Sciatic nerve (tissue), 2 donors: ENCODE measurements at regions not wholly inside any gene's neighbourhood (a gene's known extent, or its start where the extent isn't known, plus 50 kb on each side); places are given as distances from the start of the nearest gene placed in this dataset.
"Not testable (repeated sequence)": the region's sequence is repeated elsewhere in the genome, so short reads cannot be mapped to it uniquely, and the experiment has no call there.

Experiments
- ATAC-seq: fragments of 200-7000 bp; cut with Tn5 transposase; one replicate; pipeline ENCODE4 v1.9.1; 2020; ENCODE audit warnings: mild to moderate bottlenecking, moderate library complexity
- DNase-seq: peaks from one replicate; pipeline ENCODE4 v3.0.0-alpha.2; 2020; ENCODE audit warnings: low spot score
- intact Hi-C: fragments of 100-400 bp; cut with DNase I; formaldehyde crosslinking; loops from one replicate; pipeline ENCODE4 v1.14.2; 2022
- donor health status: DM: no; HTN: no; CAD: no.
- donor health status: DM: no; HTN: no; CAD: no.

GRCh38 chr6:84929212-84929611 is 164.8 kb upstream of the TBX18 start:
- intact Hi-C loops: no loop called here
- ATAC-seq: no peak
- no peak for DNase-seq

- intact Hi-C loops: no loop called here
- ATAC-seq (no peak), DNase-seq (no peak)
Observed at GRCh38 chr6:84927551-84927950, 163.2 kb upstream of the TBX18 start.

DNA sequence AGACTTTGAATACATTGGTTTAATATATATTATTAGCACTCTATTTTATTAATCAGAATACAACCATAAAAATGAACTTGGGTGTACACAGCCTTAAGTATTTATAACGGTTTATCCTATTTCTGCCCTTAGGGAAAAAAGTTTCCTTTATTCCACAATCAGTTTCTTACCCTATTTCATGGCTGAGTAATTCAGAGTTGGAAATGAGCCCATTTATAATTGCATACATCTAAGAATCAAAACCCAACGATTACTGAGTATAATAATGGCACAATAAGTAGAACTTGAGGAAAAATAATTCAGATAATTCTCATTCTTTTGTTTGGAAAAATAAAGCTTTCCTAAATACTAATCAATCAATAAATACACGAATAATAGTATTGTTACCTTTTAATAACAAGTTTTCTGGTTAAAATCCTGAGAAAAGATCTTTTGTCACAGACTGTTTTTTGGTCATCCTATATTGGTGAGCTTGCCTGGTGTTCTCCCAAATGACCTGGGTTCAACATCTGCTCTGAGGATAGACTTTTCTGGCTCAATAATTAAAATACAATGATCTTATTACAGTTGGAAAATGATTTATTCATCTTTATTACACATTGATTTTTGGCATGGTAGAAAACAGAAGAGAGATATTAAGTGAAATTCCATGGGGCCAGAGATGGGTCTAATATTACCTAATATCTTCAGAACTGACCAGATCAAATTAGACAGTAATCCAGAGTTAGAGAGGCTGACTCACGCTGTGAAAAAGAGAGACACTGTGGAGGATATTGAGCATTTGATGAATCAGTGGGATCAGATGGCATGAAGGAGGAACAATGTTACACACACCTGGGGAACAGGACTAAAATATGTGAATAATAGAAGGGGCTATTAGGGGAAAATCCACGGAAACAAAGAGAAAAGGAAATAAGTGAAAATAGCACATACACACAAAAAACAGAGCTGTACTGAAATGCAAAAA is 162.1 kb upstream of the TBX18 start:
- intact Hi-C loops: no loop called here
- DNase-seq (no peak), ATAC-seq (no peak)

GRCh38 chr6:84921891-84922290 is 157.5 kb upstream of the TBX18 start:
- no peak for ATAC-seq
- intact Hi-C loops: loop anchor here (5.0 kb wide), 1 partner anchor 1750 kb away; no protein-coding TSS in a partner anchor
- no peak for DNase-seq

DNA sequence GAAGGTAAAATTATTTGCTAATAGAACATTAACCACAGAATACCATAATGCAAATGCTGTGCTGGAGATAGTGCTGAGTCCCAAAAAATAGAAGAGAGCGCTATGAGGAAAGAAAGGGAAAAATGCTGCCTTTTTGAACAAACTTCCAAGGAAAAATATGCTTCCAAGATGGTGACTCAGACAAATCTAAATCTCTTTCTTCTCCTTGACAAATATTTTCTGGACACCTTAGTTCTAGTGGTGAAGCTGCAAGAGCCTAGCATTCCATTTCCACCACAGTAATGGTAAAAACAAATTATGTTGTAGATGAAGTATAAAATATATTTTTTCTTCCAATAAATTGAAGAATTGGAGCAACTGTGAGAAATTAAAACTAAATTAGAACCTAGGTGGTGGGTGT is 155.6 kb upstream of the TBX18 start:
- DNase-seq: no peak
- intact Hi-C loops: loop anchor here (5.0 kb wide), 1 partner anchor 1748 kb away; no protein-coding TSS in a partner anchor
- ATAC-seq: no peak

GRCh38 chr6:84916704-84917103 is 152.3 kb upstream of the TBX18 start:
- intact Hi-C loops: no loop called here
- ATAC-seq (no peak), DNase-seq (no peak)

GRCh38 chr6:84912472-84913322 is 148.3 kb upstream of the TBX18 start:
- no peak for DNase-seq
- intact Hi-C loops: no loop called here
- ATAC-seq: peak; percentile 78

DNA sequence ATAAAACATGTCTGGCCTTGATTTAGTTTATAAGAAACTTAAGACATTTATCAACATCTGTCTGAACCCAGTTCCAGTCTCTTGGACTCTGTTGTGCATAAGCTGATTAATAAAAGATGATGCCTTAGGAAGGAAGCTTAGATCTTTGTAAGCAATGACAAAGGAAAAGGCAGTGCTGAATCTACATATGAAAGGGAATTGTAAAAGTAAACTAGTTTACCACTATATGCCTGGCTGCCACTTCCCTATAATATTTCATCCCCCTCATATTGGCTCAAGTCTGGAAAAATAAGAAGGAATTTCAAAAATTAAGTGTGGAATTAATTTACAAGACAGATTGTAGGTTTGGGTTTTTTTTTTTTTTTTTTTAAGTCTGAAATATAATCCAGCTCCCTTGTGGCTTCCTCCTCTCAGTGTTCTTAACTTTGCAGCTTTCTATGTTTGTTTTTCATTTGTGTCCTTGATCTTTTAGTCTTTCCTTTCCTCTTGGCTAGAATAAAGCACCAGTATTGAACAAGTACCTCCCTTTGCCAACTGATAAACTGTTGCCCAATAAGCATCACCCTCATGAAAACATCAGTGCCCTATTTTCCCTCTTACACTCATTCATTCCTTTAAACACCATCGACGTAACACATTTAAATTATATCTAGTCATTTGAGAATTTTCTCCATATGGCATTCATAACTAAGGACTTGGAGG is 146.7 kb upstream of the TBX18 start:
- no peak for ATAC-seq

GRCh38 chr6:84908304-84908904 is 144.0 kb upstream of the TBX18 start:
- intact Hi-C loops: loop anchor here (5.0 kb wide), 1 partner anchor 1216 kb away; no protein-coding TSS in a partner anchor
- ATAC-seq: no peak
- no peak for DNase-seq

More for the DNA sequence above, 146.7 kb upstream of the TBX18 start:
- intact Hi-C loops: no loop called here
- no peak for DNase-seq

DNA sequence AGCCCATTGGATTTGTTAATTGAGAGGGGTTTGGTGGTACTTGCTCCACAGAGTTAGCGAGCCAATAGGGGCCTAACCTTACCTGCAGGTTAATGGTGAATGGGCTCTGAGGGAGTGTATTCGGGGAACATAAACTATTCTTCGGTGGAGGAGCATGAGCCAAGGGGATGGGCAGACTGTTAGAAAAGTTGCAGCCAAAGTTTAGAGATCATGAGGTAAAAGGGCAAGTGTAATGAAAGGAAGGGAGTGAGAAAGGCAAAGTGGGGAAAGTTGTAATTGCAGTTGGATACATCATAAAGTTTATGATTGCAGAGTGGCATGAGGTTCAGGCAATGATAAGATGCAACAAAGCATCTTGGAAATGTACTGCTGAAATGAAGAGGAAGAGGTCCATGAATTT is 142.1 kb upstream of the TBX18 start:
- intact Hi-C loops: loop anchor here (5.0 kb wide), 1 partner anchor 1214 kb away; no protein-coding TSS in a partner anchor
- ATAC-seq (no peak), DNase-seq (no peak)

- ATAC-seq (no peak), DNase-seq (no peak)
- intact Hi-C loops: loop anchor here (5.0 kb wide), 1 partner anchor 1214 kb away; no protein-coding TSS in a partner anchor
Observed at GRCh38 chr6:84905823-84906222, 141.4 kb upstream of the TBX18 start.

- intact Hi-C loops: no loop called here
- ATAC-seq (no peak), DNase-seq (no peak)
Observed at GRCh38 chr6:84902354-84902928, 138.0 kb upstream of the TBX18 start.

- ATAC-seq: no peak
- no peak for DNase-seq
- intact Hi-C loops: no loop called here
Observed at GRCh38 chr6:84897988-84898594, 133.7 kb upstream of the TBX18 start.

DNA sequence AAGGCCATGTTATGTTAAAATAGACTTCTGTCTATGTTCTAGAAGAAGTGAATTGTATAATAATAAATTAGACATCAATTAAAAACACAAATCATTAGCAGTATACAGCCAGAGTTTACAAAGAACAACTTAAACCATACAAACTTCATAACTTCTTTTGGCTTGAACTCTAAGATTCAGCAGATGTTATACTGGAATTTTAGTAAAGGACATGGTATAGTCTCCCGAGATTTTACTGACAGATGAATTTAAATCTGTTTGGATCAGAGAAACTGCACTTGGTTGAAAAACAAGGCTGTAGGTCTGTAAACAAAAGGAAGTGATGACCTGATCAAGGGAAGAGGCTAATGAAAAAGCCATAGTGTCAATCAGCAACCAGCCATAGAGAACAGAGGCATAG is 132.6 kb upstream of the TBX18 start:
- ATAC-seq (no peak), DNase-seq (no peak)

GRCh38 chr6:84892671-84893070 is 128.3 kb upstream of the TBX18 start:
- intact Hi-C loops: no loop called here
- ATAC-seq: no peak
- no peak for DNase-seq

More for the DNA sequence above, 132.6 kb upstream of the TBX18 start:
- intact Hi-C loops: no loop called here

DNA sequence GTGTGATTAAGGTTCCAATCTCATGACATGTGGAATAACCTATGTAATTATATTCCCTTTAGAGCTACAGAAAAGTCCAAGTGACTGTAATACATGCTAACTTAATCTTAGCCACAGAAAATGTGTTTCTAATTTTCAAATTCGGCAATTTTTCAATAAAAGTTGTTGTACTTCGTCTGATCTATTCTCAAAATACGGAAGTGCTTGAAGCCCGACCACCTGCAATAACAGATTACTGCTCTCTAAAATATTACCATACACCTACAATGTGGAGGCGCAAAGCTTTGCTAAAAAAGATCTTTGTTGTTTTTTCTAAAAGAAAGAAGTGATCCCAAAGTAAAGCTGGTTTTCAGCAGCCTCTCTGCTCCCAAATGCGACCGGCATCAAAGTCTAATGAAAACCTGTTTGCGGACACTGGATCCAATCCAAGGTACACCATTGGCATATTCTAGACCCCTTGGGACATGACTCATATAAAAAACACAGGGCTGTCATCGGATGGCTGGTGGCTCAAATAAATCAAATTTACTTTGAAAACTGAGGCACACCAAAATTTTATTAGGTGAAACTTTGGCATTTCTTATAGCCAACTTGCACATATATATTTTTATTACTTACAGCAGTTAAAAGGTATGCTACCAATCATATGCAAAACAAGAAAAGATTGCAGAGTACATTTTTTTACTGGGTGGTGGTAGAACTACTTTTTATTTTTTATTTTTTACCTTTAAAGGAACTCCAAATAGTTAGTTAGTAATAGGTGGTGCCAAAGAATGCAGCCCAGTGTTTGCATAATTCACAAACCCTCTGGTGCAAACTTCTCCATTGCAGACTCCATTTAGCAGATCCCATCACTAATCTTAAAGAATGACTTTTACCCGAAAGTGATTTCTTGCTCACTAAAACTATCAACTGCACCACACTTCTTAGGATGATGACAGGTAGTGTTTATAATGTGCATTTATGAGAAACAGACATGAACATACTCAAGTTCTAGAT is 118.7 kb upstream of the TBX18 start:
- intact Hi-C loops: no loop called here
- DNase-seq (no peak), ATAC-seq (peak; percentile 77)

- ATAC-seq, intact Hi-C loops, DNase-seq: not testable (repeated sequence)
Observed at GRCh38 chr6:84879385-84879784, 115.0 kb upstream of the TBX18 start.
